GM04504 (cell line): ENCODE measurements at regions not wholly inside any gene's neighbourhood (a gene's known extent, or its start where the extent isn't known, plus 50 kb on each side); places are given as distances from the start of the nearest gene placed in this dataset.

Experiments used
- DNase-seq: peaks from one replicate; pipeline ENCODE4 v3.0.0-alpha.2; 2012; ENCODE audit warnings: low read depth

GRCh38 chr18:70507970-70508369, 219.1 kb downstream of the SOCS6 start:
- no peak for DNase-seq

DNA sequence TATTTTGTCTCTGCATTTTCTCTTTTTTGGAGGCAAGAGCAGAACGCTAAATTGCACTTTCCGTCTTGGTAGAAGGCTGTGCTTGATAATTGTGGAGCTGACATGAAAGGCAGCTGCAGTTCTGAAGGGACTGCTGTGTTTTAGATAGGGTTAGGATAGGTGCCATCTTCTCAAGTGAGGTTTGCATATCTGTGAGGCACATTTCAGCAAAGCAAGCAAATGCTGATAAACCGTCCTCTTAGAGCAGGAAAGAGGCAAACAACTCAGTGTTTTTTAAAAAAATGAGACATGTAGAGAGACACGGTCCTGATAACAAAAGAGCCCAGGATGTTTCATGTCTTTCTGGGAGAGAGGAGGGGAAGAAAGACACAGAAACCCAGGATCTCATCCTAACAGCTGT, 217.7 kb downstream of the SOCS6 start:
- DNase-seq, result no peak

GRCh38 chr18:70503060-70503459, 214.2 kb downstream of the SOCS6 start:
- no peak for DNase-seq

DNA sequence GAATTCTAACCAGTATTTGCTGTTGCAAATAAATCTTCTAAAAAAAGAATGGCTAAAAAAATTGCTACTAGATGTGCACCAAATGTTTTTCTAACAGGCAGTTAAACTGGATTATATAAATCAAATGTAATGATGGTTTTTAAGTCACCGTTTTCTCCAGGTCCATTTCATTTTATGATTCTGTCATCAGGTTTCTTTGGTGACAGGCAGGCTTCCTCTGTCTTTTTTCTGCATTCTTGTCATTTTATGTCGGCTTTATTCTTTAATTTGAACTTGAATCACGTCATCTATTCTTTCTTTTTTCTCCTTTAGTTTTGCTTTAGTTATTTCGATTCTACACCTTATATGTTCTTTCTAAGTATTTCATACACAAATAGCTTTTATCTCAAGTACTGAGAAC, 212.5 kb downstream of the SOCS6 start:
- DNase-seq, result no peak

GRCh38 chr18:70500748-70501147, 211.9 kb downstream of the SOCS6 start:
- DNase-seq, result no peak

DNA sequence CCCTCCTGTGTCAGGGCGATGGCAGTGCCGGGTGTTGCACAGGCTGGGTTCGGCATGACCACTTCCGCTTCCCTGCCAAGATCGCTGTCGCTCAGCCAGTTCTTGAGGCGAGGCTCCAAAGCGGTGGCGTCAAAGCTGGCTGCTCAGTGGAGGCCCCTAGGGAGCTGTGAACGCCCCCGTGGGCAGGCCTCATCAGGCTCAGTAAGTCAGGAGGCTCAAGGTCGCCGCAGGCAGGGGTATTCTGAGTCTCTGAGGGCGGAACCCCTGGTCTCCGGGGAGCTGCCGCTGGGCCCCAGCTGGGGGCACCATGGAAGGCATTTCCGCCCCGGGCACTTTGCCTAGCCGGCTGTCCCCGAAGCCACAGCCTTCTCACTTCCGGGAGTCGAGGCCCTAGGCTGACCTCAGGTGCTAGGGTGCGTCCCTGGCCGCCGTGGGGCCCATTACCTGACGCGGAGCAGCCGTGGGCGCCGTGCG, 210.4 kb downstream of the SOCS6 start:
- DNase-seq, result no peak

- no peak for DNase-seq
Measured at GRCh38 chr18:70496353-70497294, 207.8 kb downstream of the SOCS6 start.

GRCh38 chr18:70494524-70494923, 205.7 kb downstream of the SOCS6 start:
- DNase-seq, result no peak

DNA sequence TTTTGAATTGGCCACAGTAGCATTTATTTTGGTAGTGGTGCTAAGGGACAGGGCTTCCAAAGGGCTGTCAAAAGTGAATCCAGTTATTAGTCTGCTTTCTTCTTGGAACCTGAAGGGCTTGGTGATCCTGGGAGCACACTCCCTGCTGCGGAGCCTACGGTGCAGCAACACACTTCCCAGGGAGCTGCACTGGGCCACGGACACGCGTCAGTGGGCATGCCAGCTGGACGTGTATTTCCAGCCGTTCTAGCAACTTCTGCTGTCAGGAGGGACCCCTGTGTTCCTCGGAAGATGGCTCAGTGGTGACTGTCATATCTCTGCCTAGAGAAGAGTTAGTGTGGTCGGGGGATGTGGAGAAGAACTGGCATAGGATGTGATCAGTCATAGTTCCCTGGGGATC, 204.6 kb downstream of the SOCS6 start:
- no peak for DNase-seq

- peak; percentile 26 for DNase-seq
Measured at GRCh38 chr18:70491734-70492348, 203.0 kb downstream of the SOCS6 start.

DNA sequence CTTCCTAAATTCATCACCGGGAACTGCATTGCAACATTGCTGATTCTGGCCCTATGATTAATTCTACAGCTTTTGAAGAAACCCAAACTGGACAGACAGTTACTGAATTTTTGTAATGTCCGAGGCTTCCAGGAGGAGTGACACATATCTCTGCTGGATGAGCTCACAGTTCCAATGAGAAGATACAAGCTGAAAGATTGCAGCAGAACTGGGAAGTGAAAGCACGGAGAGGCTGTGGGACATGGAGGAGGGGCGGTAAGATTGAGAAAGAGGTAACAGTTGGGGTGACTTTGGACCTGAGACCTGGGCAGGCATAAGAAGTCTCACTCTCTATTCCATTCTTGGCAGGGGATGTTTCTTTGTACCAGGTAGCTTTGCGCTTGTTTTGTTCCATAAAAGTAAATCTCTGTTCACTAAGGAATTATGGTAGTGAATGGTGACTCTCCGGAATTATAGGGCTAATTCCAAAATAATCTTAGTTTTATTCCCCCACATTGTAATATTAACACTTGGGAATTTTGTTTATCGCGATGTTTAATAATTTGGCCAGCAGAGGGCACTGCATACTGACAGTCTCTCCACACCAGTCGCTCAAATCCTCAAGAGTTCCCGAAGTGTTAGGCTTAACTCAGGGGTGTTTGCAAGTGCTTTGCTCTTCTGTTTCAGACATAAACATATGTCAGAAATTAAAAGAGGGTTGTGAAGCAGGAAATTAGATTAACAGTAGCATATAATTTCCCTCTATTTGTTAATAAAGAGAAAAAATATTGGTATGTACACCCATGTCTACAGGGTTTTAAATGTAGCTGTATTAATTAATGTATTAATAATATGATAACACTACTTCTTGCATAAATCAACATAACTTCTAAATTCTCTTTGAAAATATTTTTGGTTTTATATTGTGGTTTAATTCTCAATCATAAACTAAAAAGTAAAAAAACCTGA, 201.4 kb downstream of the SOCS6 start:
- peak; percentile 51 for DNase-seq

- DNase-seq, result no peak
Measured at GRCh38 chr18:70489571-70489970, 200.7 kb downstream of the SOCS6 start.

DNA sequence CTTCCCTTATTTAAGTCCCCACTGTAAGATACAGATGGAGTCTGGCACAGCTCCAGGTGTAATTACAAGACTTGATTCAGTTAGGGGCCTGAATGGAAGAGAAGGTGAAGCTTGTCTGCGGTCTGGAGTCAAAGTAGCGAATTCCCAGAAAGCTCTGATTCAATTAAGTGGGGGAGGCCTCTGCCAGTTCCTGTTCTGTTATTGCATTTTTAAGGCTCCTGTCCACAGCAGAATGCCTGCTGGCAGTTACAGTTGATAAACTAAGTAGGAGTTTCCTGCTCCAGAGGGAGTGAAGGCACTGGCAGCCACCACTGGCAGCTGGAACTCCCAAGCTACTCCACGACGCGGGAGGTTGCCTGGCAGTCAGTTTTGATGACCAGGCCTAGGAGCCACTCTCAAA, 181.1 kb downstream of the SOCS6 start:
- DNase-seq, result no peak

- DNase-seq, result no peak
Measured at GRCh38 chr18:70468861-70469547, 180.2 kb downstream of the SOCS6 start.

DNA sequence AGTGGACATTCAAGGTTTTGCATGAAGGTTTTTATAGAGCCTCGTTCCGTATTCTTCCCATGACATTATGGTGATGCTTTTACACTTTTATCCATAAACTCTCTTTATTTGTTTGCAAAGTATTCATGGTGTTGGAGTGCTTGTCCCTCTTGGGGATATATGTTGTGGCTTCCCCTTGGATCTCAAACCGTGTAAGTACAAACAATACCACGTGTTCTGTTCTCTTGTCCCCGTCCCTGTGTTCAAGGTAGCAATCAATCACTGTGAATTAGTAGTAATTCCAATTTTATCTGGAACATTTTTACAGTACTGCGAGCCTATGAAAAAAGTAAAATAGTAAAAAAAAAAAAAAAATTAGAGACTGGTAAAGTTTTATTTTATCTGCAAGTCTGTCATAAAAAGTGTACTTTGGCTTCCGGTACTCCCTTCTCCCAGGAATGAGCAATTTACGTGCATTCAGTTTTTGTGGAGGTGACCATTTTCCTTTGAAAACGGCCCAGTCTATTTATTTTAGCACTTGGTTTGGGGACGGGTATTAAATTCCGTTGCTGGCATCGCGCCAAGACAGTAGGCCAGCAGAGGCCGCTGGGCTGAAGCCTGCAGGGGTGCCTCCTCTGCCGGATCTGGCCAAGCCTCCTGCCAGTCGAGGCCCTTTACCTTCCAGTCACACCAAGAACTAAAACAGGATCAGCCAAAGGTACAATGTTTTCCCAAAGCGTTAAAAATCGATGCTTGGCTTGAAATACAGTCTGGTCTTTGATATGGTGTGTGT, 175.7 kb downstream of the SOCS6 start:
- peak; percentile 26 for DNase-seq

GRCh38 chr18:70463085-70463484, 174.2 kb downstream of the SOCS6 start:
- DNase-seq, result no peak

DNA sequence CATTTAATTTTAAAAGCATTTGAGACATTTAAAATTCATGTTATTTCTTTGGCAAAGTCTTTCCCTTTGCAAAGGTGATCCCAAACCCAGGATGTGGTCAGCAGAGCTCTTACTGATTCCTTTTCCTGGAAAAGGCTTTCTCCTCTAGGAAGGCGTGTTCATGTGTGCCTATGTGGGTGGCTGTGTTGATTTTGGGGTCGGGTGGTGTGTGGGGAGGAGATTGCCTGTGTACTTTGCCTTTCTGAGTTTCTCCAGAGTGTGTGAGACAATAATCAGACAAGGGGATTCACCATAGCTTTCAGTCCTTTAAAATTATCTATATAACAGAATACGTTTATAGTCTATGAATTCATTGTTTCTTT, 173.2 kb downstream of the SOCS6 start:
- DNase-seq, result no peak

DNA sequence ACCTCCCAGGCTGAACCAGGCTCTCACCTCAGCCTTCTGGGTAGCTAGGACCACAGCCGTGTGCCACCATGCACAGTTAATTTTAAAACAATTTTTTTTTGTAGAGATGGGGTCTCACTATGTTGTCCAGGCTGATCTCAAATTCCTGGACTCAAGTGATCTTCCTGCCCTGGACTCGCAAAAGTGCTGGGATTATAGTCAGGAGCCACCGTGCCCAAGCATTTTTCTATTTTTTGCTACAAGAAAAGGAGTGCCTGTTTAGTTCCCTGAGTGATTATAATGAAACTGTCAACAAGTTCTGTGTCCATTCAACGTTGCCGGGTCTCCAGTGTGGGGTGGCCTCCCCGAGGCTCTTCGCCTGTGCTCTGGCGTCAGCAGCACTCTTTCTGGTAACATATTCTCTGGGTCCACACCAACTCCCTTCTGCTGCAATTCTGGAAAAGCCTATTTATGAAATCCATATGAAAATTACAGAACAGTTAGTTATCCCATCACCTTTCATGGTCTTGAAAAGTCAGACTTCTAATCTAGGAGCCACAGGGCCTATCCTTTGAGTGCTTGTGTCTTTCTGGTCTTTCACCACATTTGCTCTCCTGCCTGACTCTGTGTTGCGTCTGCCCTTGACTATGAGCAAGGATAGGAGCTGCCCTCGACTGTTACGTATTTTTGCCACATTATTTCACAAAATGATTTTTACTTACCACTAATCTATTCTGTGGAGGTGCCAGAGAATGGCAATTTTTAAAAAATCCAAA, 172.7 kb downstream of the SOCS6 start:
- DNase-seq, result no peak

- DNase-seq, result no peak
Measured at GRCh38 chr18:70459731-70460130, 170.9 kb downstream of the SOCS6 start.

DNA sequence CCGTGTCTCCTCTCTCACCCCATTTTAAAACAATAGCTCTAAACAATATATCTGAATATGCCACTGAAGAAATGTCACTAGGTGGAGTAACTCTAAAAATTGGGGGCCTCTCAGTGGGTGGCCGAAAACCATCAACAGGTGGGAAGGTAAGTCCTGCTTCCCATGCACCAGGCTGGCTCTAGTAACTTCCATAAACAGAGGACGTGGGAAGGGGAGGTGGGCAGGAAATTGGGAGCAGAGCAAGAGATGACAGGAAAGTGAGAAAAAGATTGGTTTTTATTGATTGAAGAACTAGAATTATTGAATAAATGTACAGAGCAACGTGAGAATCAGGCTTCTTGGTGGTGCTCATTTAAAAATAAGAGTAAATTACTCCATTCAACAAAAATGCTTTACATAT, 170.4 kb downstream of the SOCS6 start:
- DNase-seq, result no peak
